Psoas muscle (tissue), 7 donors: ENCODE measurements at regions not wholly inside any gene's neighbourhood (a gene's known extent, or its start where the extent isn't known, plus 50 kb on each side); places are given as distances from the start of the nearest gene placed in this dataset.

ENCODE experiments used
- ATAC-seq, 4 donors: fragments of 200-7000 bp; cut with Tn5 transposase; one replicate each; pipeline ENCODE4 v1.9.1; 2020; ENCODE audit warnings: moderate library complexity in 3 of 4, mild to moderate bottlenecking in 2 of 4
- DNase-seq, 2 donors: peaks; one replicate each; pipeline ENCODE4 v3.0.0-alpha.2; 2020
- H3K27ac ChIP-seq: fragments of 200-600 bp; one replicate; pipeline ENCODE4 v1.8.0; 2022
- H3K27me3 ChIP-seq, 3 donors: fragments of 200-600 bp in 1 of 3; one replicate each; pipeline versions ENCODE4 v1.6.1 to v1.8.0; 2013 to 2022; ENCODE audit warnings: low read length in 2 of 3, mild to moderate bottlenecking in 2 of 3, moderate library complexity in 1 of 3; ENCODE audit not compliant: insufficient read depth in 3 of 3
- H3K36me3 ChIP-seq, 2 donors: fragments of 200-600 bp in 1 of 2; one replicate each; pipeline versions ENCODE4 v1.6.1 to v1.8.0; 2013 to 2022; ENCODE audit warnings: low read depth in 1 of 2, mild to moderate bottlenecking in 1 of 2, moderate library complexity in 1 of 2; ENCODE audit not compliant: insufficient read depth in 1 of 2
- H3K4me1 ChIP-seq: fragments of 200-600 bp; one replicate; pipeline ENCODE4 v1.8.0; 2022
- H3K4me3 ChIP-seq: fragments of 200-600 bp; one replicate; pipeline ENCODE4 v1.8.0; 2022; ENCODE audit warnings: mild to moderate bottlenecking
- H3K9me3 ChIP-seq: fragments of 200-600 bp; one replicate; pipeline ENCODE4 v1.8.0; 2022
- WGBS, 3 donors: extraction: QIAGEN DNeasy Blood & Tissue Kit; methylation state at CpG; one replicate each; pipeline versions ENCODE4 v1.1.6 to v1.1.7; 2013; 5-methylcytosine and 5-hydroxymethylcytosine counted together
- intact Hi-C, 2 donors: fragments of 100-400 bp; cut with DNase I; formaldehyde crosslinking; loops; one replicate each; pipeline versions ENCODE4 v1.11.0 to v1.14.2; 2022
- TF ChIP-seq, protein P1 (sequence below): fragments of 200-600 bp; IDR thresholded peaks from one replicate; pipeline ENCODE4 v1.8.0; 2022; ENCODE audit warnings: antibody characterized with exemption
- donor health status: healthy with polysubstance abuse.
- donor health status: DM: no; HTN: no; CAD: no; lungs with moderate emphysema.
- donor health status: Bipolar disorder and iron deficiency.
- donor health status: healthy.
- donor health status: DM: yes; HTN: yes; CAD: no.
- donor health status: DM: no; HTN: no; CAD: no.
- donor health status: DM: yes; HTN: yes; CAD: no.

DNA sequence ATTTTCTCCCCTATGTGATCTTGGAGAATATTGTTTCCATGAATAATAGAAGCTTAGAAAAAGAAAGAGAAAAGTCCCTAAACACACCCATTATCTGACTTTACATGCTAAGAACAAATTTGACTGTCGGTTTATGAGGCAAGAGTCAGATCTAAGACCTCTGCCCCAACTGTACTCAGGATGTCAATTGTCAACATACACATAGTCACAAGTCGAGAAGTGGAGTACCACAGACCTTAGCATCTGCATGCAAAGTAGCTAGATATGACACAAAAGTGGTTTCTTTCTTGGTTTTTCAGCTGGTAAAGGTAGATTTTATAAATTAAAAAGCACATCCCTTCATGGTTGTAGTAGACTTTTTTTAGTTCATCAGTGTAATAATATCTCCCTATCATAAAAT lies 97.2 kb upstream of the DPYD start:
- TF ChIP-seq, protein P1, sequence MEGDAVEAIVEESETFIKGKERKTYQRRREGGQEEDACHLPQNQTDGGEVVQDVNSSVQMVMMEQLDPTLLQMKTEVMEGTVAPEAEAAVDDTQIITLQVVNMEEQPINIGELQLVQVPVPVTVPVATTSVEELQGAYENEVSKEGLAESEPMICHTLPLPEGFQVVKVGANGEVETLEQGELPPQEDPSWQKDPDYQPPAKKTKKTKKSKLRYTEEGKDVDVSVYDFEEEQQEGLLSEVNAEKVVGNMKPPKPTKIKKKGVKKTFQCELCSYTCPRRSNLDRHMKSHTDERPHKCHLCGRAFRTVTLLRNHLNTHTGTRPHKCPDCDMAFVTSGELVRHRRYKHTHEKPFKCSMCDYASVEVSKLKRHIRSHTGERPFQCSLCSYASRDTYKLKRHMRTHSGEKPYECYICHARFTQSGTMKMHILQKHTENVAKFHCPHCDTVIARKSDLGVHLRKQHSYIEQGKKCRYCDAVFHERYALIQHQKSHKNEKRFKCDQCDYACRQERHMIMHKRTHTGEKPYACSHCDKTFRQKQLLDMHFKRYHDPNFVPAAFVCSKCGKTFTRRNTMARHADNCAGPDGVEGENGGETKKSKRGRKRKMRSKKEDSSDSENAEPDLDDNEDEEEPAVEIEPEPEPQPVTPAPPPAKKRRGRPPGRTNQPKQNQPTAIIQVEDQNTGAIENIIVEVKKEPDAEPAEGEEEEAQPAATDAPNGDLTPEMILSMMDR = no peak
- WGBS, 3 donors = 69 to 77% (median 76%) methylated on average over 2 of the region's 2 CpGs
- Histone ChIP-seq H3K4me1 (no peaks in the 10 kb centered on the region), H3K27ac (no peak overlapping the region), H3K4me3 (no peak overlapping the region), H3K9me3 (no peaks in the 10 kb centered on the region), H3K27me3 (no peaks in the 10 kb centered on the region), H3K36me3 (no peaks in the 10 kb centered on the region)
- intact Hi-C loops = no loop called here
- DNase-seq = no peak
- no peak for ATAC-seq

DNA sequence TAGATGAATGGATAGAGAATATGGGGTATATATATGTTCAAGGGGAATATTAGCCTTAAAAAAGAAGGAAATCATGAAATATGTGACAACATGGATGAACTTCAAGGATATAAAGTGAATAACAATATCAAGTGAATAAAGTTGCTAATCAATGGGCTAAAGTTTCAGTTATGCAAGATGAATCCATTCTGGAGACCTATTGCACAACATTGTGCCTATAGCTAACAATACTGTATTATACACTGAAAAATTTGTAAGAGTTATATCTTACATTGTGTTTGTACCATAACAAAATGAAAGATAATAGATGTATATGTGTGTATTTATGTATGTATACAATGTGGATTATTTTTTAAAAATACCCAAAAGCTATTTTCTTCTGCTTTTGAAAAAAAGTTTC lies 96.3 kb upstream of the DPYD start:
- Histone ChIP-seq H3K9me3 (no peaks in the 10 kb centered on the region), H3K27me3 (no peaks in the 10 kb centered on the region), H3K36me3 (no peaks in the 10 kb centered on the region), H3K4me1 (no peaks in the 10 kb centered on the region), H3K4me3 (no peak overlapping the region), H3K27ac (no peak overlapping the region)
- intact Hi-C loops = no loop called here
- ATAC-seq (no peak), DNase-seq (no peak)
- TF ChIP-seq, protein P1 = no peak

DNA sequence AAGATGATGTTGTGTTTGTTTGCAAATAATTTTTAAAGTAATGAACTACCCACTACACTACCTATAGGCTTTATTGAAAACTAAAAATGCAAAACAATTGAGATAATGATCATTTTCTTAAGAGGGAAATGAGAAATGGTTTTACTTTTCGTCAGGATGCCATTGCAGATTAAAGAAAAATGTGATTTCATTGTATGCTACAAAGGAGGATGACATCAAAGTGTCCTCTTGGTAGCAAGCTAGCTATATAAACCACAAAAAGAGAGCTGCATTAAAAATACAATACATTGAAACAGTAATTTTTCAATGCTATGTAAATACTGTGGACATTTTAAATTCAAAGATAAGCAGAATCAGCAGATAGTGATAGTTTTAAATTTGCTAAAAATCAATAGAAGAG lies 87.5 kb upstream of the DPYD start:
- 61 to 64% (median 62%) methylated on average over 1 of the region's 1 CpG for WGBS, 3 donors
- no peaks in the 10 kb centered on the region for H3K36me3 ChIP-seq
- no peaks in the 10 kb centered on the region for H3K4me1 ChIP-seq
- no peaks in the 10 kb centered on the region for H3K27me3 ChIP-seq
- DNase-seq = no peak
- H3K27ac ChIP-seq = no peak overlapping the region
- no peaks in the 10 kb centered on the region for H3K9me3 ChIP-seq
- intact Hi-C loops = no loop called here
- TF ChIP-seq, protein P1 = no peak
- ATAC-seq = no peak
- H3K4me3 ChIP-seq = no peak overlapping the region

DNA sequence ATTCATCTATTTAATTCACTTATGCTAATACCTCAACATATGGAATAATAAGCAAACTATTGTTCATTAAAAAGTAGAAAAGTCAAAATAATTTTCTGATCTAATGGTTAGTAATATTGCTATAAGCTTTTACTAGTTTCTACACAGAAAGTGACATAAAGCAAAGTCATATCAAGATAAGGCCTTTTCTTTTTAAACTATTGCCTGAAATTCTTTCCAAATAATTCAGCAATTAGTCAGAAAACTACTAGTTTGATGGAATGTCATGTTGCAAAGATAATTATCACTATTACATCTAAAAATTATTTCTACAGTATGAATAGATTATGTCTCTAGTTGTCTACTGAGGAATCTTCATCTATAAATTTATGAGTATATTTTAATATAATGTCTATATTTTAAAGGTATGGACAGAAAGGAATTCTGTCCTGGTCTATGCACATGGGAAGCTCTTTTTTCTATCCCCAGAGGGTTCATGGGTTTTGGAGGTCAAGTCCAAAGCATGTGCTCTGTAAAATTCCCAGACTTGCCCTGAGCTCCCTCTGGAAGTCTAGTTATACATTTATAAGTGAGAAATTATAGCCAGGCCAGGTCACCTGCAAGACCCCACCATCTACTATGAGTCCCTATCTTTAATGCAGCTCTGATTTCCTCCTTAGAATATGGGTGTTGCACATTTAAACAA lies 84.6 kb upstream of the DPYD start:
- Histone ChIP-seq H3K27ac (no peak overlapping the region), H3K36me3 (no peaks in the 10 kb centered on the region)
- intact Hi-C loops = no loop called here

More for the DNA sequence above, 84.6 kb upstream of the DPYD start:
- TF ChIP-seq, protein P1 = no peak
- ATAC-seq (no peak), DNase-seq (no peak)
- Histone ChIP-seq H3K4me1 (no peaks in the 10 kb centered on the region), H3K27me3 (no peaks in the 10 kb centered on the region), H3K4me3 (no peak overlapping the region), H3K9me3 (no peaks in the 10 kb centered on the region)
